ENCODE measurements at regions not wholly inside any gene's neighbourhood (a gene's known extent, or its start where the extent isn't known, plus 50 kb on each side); places are given as distances from the start of the nearest gene placed in this dataset.

- ChIA-PET CTCF (ENCODE audit: low intra/inter-chr PET ratio) (no interaction called here), POLR2A (interaction anchor here (0.6 kb wide), 1 partner anchor 132 kb away, joined by 3 read pairs; no protein-coding TSS in a partner anchor)
- intact Hi-C loops (cut with micrococcal nuclease) (no loop called here), in situ Hi-C loops (cut with MboI) (no loop called here)
- Histone ChIP-seq H3K4me1 (replicated peaks in 1 of 2; ENCODE audit: control insufficient read depth in 2 of 2, insufficient read depth in 2 of 2, low read length in 2 of 2) (peaks cover 9 to 18% of the 10 kb centered on the region in 2 experiments), H2AFZ (ENCODE audit: low read depth, low read length) (no peak overlapping the region), H3K27ac (ENCODE audit: extremely low read depth, low read depth, low read length) (no peak overlapping the region), H4K20me1 (replicated peaks; ENCODE audit: control insufficient read depth, insufficient read depth, low read length) (no peaks in the 10 kb centered on the region), H3K36me3 (ENCODE audit: control insufficient read depth, insufficient read depth, low read length) (no peaks in the 10 kb centered on the region), H3K27me3 (ENCODE audit: control insufficient read depth in 2 of 2, insufficient read depth in 2 of 2, low read length in 2 of 2) (peaks cover 53 to 57% of the 10 kb centered on the region in 2 experiments), H3K9ac (ENCODE audit: insufficient read depth in 1 of 2, low read depth in 2 of 2, low read length in 2 of 2) (peak overlapping the region in 1 of 2 experiments; percentile 47; a peak in 1 of 4 replicates), H3K79me2 (ENCODE audit: control insufficient read depth, insufficient read depth, low read length) (no peaks in the 10 kb centered on the region), H3K9me1 (ENCODE audit: control insufficient read depth, insufficient read depth, low read length) (no peaks in the 10 kb centered on the region), H3K4me3 (no peak overlapping the region), H3K9me3 (replicated peaks; ENCODE audit: control insufficient read depth, insufficient read depth, low read depth, low read length) (no peaks in the 10 kb centered on the region), H3K4me2 (ENCODE audit: insufficient read depth, low read length) (no peak overlapping the region)
- no peak for FAIRE-seq
- BruUV-seq (replicated peaks): no TSS peak
- DNase-seq (ENCODE audit: extremely low read depth in 1 of 4, low spot score in 3 of 4): peak in 3 of 4 experiments; percentile 29 to 33 (median 32)
- 21% methylated on average over 7 of the region's 7 CpGs for WGBS (ENCODE audit: insufficient coverage, low coverage, missing lambda C conversion rate)
- ATAC-seq: no peak
- TF ChIP-seq ATF7 (IDR thresholded peaks at IDR 0.05) (peak; percentile 9; the same call in 1 of the 2 replicates), YBX1 (IDR thresholded peaks at IDR 0.05) (no peak), ZNF695 (CRISPR knock-in tag; IDR thresholded peaks at IDR 0.05) (no peak), REST (IDR thresholded peaks at IDR 0.05; ENCODE audit: borderline replicate concordance) (0 out of 2 replicates have a peak, but pooled peaks have one; percentile 14), REST (CRISPR knock-in tag; IDR thresholded peaks at IDR 0.05; ENCODE audit: low read depth) (no peak), STAT6 (CRISPR knock-in tag; IDR thresholded peaks at IDR 0.05) (no peak), MTF1 (CRISPR knock-in tag; IDR thresholded peaks at IDR 0.05; ENCODE audit: borderline replicate concordance) (no peak), ZNF766 (CRISPR knock-in tag; conservative IDR thresholded peaks at IDR 0.05) (no peak), ZHX1 (conservative IDR thresholded peaks at IDR 0.05; ENCODE audit: low read length) (peak; percentile 56; the same call in 1 of the 2 replicates)
These were observed 169.2 kb upstream of the IRF2BP2 start for GRCh38 chr1:234779160-234779538.

Data from K562 (cell line).